NOMO-1 treated with DMSO at 0.1 percent for 48 hours (cell line): ENCODE measurements at regions not wholly inside any gene's neighbourhood (a gene's known extent, or its start where the extent isn't known, plus 50 kb on each side); places are given as distances from the start of the nearest gene placed in this dataset.

Experiments
- DNase-seq: peaks from one replicate; lab custom pipeline; 2025; ENCODE audit not compliant: unreplicated experiment; lab: John Stamatoyannopoulos, UW

- DNase-seq = no peak
Observed at GRCh38 chr7:41878309-41879295, 175.7 kb upstream of the INHBA start.

GRCh38 chr7:41877118-41877517 is 174.2 kb upstream of the INHBA start:
- DNase-seq = no peak

- DNase-seq = no peak
Observed at GRCh38 chr7:41875513-41875912, 172.6 kb upstream of the INHBA start.

- no peak for DNase-seq
Observed at GRCh38 chr7:41874201-41874785, 171.4 kb upstream of the INHBA start.

GRCh38 chr7:41873741-41874140 is 170.9 kb upstream of the INHBA start:
- peak; percentile 23 for DNase-seq

GRCh38 chr7:41872966-41873365 is 170.1 kb upstream of the INHBA start:
- DNase-seq = no peak

GRCh38 chr7:41870461-41871138 is 167.7 kb upstream of the INHBA start:
- DNase-seq = peak; percentile 75

GRCh38 chr7:41869997-41870396 is 167.1 kb upstream of the INHBA start:
- peak; percentile 77 for DNase-seq

- DNase-seq = no peak
Observed at GRCh38 chr7:41869596-41869995, 166.7 kb upstream of the INHBA start.

- no peak for DNase-seq
Observed at GRCh38 chr7:41869091-41869490, 166.2 kb upstream of the INHBA start.

GRCh38 chr7:41867639-41868280 is 164.9 kb upstream of the INHBA start:
- DNase-seq = no peak

GRCh38 chr7:41862261-41862660 is 159.4 kb upstream of the INHBA start:
- DNase-seq = no peak

- peak; percentile 64 for DNase-seq
Observed at GRCh38 chr7:41861642-41862041, 158.8 kb upstream of the INHBA start.

GRCh38 chr7:41858201-41858600 is 155.3 kb upstream of the INHBA start:
- DNase-seq = no peak

GRCh38 chr7:41855798-41856197 is 152.9 kb upstream of the INHBA start:
- DNase-seq = no peak

GRCh38 chr7:41847606-41848005 is 144.7 kb upstream of the INHBA start:
- no peak for DNase-seq

GRCh38 chr7:41847151-41847550 is 144.3 kb upstream of the INHBA start:
- no peak for DNase-seq

- no peak for DNase-seq
Observed at GRCh38 chr7:41842956-41843355, 140.1 kb upstream of the INHBA start.

GRCh38 chr7:41837916-41838315 is 135.0 kb upstream of the INHBA start:
- DNase-seq = peak; percentile 69

GRCh38 chr7:41835976-41836530 is 133.2 kb upstream of the INHBA start:
- no peak for DNase-seq
